ENCODE measurements at regions not wholly inside any gene's neighbourhood (a gene's known extent, or its start where the extent isn't known, plus 50 kb on each side); places are given as distances from the start of the nearest gene placed in this dataset.
"Not testable (repeated sequence)": the region's sequence is repeated elsewhere in the genome, so short reads cannot be mapped to it uniquely, and the experiment has no call there.

DNA sequence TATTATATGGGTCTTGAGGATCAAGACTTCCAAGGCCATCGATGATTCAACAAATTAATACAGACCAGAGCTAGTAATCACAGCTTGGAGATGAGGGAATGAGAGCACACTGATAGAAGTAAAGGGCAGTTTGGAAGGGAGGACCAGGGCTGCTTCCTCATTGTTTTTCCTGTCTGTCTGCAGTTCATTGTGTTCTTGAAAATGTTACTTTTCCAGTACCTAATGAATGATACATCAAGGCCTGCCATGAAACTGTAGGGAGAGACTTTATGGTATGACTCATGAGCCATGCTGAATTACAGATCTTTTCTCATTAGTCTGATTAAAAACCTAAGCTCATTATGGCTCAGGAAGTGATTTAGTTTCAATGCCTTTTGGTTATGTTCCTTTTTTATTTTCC, 855.6 kb downstream of the KCNA4 start:
- DNase-seq (ENCODE audit: low spot score): peak; percentile 30

- peak; percentile 80 for DNase-seq (ENCODE audit: low spot score)
These were observed 857.0 kb downstream of the KCNA4 start for GRCh38 chr11:29159552-29160465.

GRCh38 chr11:29153078-29153477, 863.8 kb downstream of the KCNA4 start:
- DNase-seq (ENCODE audit: low spot score): no peak

- DNase-seq (ENCODE audit: low spot score): not testable (repeated sequence)
These were observed 874.3 kb downstream of the KCNA4 start for GRCh38 chr11:29142573-29142972.

DNA sequence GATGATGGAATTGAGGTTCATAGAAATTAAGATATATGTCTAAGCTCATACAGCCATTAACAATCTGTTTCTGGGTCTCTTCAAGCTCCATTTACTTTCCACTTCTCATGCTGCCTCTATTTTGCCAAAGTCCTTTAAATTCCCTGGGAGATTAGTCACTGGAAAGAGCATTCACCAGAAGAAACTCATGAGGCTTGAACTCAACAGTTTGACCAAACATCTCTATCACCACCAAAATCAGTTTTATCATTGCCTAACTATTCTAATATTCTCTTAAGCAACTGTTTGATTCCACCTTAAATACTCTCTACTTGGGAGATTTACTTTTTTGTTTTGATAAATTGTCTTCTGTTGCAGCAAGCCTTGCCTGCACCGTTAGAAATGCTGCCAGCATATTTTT, 881.3 kb downstream of the KCNA4 start:
- peak; percentile 65 for DNase-seq (ENCODE audit: low spot score)

DNA sequence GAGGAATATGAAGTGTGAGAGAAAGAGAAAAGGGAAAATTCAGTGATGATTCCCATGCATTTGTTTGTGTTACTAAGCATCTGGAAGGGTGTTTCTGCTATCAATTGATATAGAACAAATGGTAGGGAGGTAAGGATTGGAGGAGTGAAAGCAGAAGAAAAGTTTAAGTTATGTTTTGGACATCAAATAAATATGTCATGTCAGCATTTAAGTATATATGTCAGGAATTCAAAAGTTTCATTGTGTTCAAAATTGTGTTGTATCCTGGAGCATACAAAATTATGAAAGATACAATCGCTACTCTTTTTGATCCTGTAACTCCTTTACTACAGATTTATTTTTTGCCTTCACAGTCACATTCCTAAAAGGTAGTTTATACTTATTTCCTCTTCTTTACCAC, 885.8 kb downstream of the KCNA4 start:
- no peak for DNase-seq (ENCODE audit: low spot score)

DNA sequence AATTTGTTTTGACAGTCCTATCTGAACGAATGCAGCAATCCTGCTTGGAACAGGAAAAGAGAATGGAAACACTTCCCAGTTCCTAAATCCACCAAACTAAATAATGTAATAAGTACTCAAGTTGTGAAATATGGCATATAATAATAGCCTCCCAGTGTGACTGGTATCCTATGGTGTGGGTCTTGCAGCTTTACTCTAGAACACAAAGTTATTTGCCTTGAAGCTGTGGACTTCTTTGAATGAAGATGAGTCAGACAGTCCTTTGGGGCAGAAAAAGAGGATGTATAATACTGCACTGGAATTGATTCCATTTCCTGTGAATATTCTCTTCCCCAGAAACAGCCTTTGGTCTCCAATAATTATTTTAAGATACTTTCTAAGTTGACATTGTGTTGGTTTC, 887.0 kb downstream of the KCNA4 start:
- DNase-seq (ENCODE audit: low spot score): peak; percentile 9

DNA sequence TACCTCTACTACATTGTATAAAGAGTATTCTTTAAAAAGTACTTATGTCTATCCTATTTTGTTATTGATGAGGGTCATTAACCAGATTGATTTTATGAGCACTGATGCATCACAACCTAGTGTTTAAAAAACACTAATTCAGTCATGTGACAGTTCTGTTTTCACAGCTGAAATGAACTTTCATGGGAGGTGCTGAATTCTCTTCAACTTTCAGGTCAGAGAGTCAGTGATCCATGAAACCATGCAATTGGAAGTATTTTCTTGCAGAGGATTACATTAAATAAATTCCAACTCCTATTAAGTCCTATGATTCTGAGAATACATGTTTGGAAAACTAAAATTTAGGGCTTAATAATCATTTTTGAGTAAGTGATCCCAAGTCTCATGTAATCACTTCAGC, 889.4 kb downstream of the KCNA4 start:
- DNase-seq (ENCODE audit: low spot score): peak; percentile 44

GRCh38 chr11:29125606-29126005, 891.2 kb downstream of the KCNA4 start:
- no peak for DNase-seq (ENCODE audit: low spot score)

DNA sequence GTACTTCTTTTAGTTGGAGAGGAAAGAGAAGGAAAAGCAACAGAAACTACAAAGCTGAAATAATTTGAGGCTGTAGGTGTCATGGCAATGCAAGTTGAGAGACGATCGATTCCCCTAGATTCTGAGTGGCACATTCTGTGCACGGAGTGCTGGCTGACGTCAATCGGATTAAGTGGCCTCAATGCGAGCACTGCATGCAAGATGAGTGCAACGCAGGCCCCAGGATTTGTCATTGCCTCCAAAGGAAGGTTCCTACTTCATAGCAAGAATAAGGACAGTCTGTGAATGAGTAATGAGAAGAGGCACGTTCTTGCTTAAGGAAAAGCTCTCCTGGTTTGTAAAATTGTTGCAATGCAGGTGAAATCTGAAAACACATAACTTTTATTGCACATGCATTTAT, 892.4 kb downstream of the KCNA4 start:
- no peak for DNase-seq (ENCODE audit: low spot score)

DNA sequence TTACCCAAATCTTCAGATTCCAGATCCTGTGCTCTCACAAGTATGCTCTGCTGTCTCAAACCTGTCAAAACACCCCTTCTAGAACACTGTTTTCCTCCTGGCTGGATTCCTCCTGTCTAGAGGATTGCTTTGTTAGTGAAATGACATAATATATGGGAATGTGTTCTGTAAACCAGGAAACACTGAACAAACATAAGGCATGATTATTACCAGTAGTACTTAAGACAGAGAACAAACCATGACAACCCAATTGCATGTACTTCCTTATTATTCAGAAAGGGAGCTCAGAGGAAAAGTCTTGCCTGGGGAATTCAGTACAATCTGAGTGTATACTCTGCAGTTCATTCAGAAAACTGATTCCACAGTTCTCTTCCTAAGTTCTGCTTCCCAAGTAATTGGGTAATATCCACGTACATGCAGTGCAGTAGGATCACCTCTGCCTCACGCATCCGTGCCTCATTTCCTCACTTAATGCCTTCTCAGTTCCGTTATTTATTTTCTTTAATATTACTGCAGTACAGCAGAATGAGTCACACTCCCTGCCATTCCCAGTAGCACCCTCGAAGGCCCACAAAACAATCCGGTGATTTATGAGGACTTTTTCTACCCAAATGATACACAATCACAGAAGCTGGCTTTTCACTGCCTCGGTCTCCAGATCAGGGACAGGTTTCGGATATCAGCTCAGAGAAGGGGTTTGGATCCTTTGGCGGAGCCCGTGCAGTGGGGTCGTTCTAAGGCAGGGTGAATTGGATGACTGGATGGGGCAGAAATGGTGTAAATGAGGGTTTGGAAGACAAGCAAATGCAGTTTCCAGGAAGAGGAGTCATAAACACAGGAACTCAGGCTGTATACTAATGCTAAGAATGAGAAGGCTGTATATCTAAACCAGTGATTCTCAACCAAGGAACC, 896.9 kb downstream of the KCNA4 start:
- DNase-seq (ENCODE audit: low spot score): peak; percentile 81

- DNase-seq (ENCODE audit: low spot score): no peak
These were observed 897.7 kb downstream of the KCNA4 start for GRCh38 chr11:29119116-29119515.

GRCh38 chr11:29100967-29101366, 915.9 kb downstream of the KCNA4 start:
- no peak for DNase-seq (ENCODE audit: low spot score)

- DNase-seq (ENCODE audit: low spot score): no peak
These were observed 921.0 kb downstream of the KCNA4 start for GRCh38 chr11:29095821-29096220.

DNA sequence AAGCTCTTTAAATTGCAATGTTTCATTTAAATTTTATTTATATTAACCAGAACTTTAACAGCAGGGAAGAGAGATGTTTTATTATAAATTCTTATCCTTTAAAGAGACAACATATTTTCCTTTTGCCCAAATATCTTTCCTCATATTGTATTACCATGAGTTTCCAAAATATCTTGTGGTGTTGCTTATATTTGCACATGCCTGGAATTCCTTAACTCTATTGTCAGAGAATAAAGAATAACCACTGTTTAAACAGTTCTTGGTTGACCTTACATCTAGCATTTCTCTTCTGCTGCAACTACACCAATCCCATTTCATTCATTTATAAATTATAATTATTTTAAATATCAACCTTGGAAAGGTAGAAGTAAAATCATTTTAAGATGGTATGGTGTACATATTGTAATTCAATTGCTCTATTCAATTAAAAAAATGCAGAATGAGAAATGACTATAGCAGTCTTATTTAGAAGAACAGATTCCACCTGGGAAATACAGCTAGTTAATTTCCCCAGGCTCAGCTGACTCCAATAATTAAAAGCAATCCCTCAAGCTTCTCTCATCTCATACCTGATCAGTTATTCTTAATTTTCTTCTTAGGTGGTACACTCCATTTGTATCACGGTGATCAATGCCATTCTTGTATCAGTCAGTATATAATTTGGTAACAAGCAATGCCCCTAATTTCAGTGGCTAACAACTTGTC, 923.3 kb downstream of the KCNA4 start:
- peak; percentile 67 for DNase-seq (ENCODE audit: low spot score)

DNA sequence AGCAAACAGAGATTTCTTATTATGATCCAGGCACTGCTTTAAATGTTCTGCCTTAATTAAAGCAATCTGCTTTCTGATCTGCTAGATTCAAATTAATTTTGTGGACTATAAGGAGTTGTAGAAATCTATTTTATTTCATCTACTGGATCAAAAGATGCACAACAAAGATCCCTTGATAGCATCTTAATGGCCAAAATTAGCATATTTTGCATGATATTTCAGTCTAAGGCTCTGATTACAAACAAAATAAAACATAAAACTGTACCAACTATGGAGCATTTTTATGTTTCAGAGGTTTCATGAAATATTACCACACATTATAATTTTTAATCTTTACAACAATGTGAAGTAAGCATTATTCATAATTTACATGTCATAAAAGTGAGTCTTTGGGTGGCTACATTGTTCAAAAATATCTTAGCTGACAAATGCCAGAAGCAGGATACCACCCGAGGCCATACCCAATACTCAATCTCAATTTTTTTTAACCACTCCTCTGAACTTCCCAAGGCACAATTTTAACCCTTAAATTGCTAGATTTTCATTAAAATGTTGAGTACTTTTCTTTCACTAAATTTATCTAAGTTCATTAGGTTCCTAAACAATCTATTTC, 929.5 kb downstream of the KCNA4 start:
- DNase-seq (ENCODE audit: low spot score): no peak

DNA sequence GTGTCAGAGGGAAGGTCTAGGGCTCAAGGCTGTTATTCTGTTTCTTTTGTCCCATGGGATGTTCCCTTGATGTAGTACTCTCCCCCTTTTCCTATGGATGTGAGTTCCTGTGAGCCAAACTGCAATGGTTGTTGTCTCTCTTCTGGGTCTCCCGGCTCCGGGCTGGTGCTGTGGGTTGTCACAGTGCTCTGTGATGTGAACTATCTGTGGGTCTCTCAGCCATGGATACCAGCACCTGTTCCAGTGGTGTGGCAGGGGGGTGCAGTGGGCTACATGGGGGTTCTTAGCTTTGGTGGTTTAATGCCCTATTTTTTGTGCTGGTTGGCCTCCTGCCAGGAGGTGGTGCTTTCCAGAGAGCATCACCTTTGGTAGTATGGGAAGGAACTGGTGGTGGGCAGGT, 941.1 kb downstream of the KCNA4 start:
- DNase-seq (ENCODE audit: low spot score): no peak

- no peak for DNase-seq (ENCODE audit: low spot score)
These were observed 953.0 kb downstream of the KCNA4 start for GRCh38 chr11:29063630-29064361.

DNA sequence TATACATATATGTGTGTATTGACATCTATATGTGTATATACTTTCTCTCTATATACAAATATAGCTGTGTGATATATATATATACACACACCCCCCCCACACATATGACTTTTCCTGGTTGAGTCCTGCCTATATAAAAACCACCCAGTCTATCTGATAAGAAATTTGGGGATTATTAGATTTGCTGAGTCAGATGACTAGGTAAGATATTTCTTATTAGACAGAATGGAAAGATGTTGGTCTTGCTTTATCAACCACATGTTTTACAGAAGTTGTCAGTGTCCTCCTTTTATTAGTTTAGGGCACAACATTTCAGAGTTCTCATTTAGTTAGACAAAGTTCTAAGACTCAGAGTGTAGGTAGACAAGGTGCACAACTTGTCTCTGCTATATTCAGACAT, 953.3 kb downstream of the METTL15 start:
- DNase-seq (ENCODE audit: low spot score): no peak

GRCh38 chr11:29056487-29056886, 948.3 kb downstream of the METTL15 start:
- DNase-seq (ENCODE audit: low spot score): not testable (repeated sequence)

- DNase-seq (ENCODE audit: low spot score): peak; percentile 37
These were observed 943.7 kb downstream of the METTL15 start for GRCh38 chr11:29051935-29052334.

Measured in kidney tubule cell (primary cell).